GM06990 (cell line): ENCODE measurements at regions not wholly inside any gene's neighbourhood (a gene's known extent, or its start where the extent isn't known, plus 50 kb on each side); places are given as distances from the start of the nearest gene placed in this dataset.

Experiments
- DNase-seq: peaks from one replicate; pipeline ENCODE4 v3.0.0-alpha.2; 2011; ENCODE audit not compliant: insufficient read length; ENCODE audit errors: extremely low read depth
- H3K27me3 ChIP-seq: replicated peaks from 2 replicates; pipeline ENCODE4 v1.6.0; 2011; ENCODE audit warnings: low read length; ENCODE audit not compliant: control insufficient read depth, insufficient read depth
- H3K36me3 ChIP-seq: 2 replicates; pipeline ENCODE4 v1.5.1; 2011; ENCODE audit warnings: low read length; ENCODE audit not compliant: control insufficient read depth, insufficient read depth
- H3K4me3 ChIP-seq: replicated peaks from 2 replicates; pipeline ENCODE4 v1.5.1; 2011; ENCODE audit warnings: low read depth, mild to moderate bottlenecking, control low read depth, low read length
- CTCF ChIP-seq: IDR thresholded peaks from 2 replicates; pipeline ENCODE4 v1.5.1; 2011; ENCODE audit warnings: low read length, control low read depth, mild to moderate bottlenecking, inconsistent platforms; ENCODE audit not compliant: insufficient read depth, poor library complexity, severe bottlenecking

- H3K36me3 ChIP-seq = no peaks in the 10 kb centered on the region
- H3K4me3 ChIP-seq = no peak overlapping the region
- no peak for TF ChIP-seq CTCF
- no peaks in the 10 kb centered on the region for H3K27me3 ChIP-seq
- no peak for DNase-seq
Observed at GRCh38 chr4:134691915-134692314, 490.3 kb upstream of the PABPC4L start.

- Histone ChIP-seq H3K27me3 (no peaks in the 10 kb centered on the region), H3K36me3 (no peaks in the 10 kb centered on the region), H3K4me3 (no peak overlapping the region)
- no peak for DNase-seq
- TF ChIP-seq CTCF = no peak
Observed at GRCh38 chr4:134687646-134688628, 486.3 kb upstream of the PABPC4L start.

GRCh38 chr4:134677209-134677814 lies 475.7 kb upstream of the PABPC4L start:
- Histone ChIP-seq H3K4me3 (no peak overlapping the region), H3K36me3 (no peaks in the 10 kb centered on the region), H3K27me3 (no peaks in the 10 kb centered on the region)
- no peak for DNase-seq
- TF ChIP-seq CTCF = no peak

GRCh38 chr4:134668237-134668636 lies 466.6 kb upstream of the PABPC4L start:
- no peak for TF ChIP-seq CTCF
- no peaks in the 10 kb centered on the region for H3K36me3 ChIP-seq
- H3K4me3 ChIP-seq = no peak overlapping the region
- H3K27me3 ChIP-seq = no peaks in the 10 kb centered on the region
- DNase-seq = no peak

- no peaks in the 10 kb centered on the region for H3K27me3 ChIP-seq
- no peak for DNase-seq
- no peak overlapping the region for H3K4me3 ChIP-seq
- no peaks in the 10 kb centered on the region for H3K36me3 ChIP-seq
- TF ChIP-seq CTCF = no peak
Observed at GRCh38 chr4:134666640-134667039, 465.1 kb upstream of the PABPC4L start.
